Activated CD4-positive, alpha-beta T cell treated with anti-CD3 and anti-CD28 coated beads, Interleukin-2, amount 50 U/mL, for 1 hour (primary cell): ENCODE measurements at regions not wholly inside any gene's neighbourhood (a gene's known extent, or its start where the extent isn't known, plus 50 kb on each side); places are given as distances from the start of the nearest gene placed in this dataset.

ENCODE experiments used
- DNase-seq: peaks from one replicate; pipeline ENCODE4 v3.0.0-alpha.2; 2020

GRCh38 chr1:53400761-53401674 is 58.2 kb upstream of the DMRTB1 start:
- no peak for DNase-seq

GRCh38 chr1:53401813-53402745 is 57.1 kb upstream of the DMRTB1 start:
- no peak for DNase-seq

GRCh38 chr1:53402891-53403655 is 56.1 kb upstream of the DMRTB1 start:
- no peak for DNase-seq

GRCh38 chr1:53405737-53406136 is 53.5 kb upstream of the DMRTB1 start:
- DNase-seq = no peak

- DNase-seq = no peak
Measured at GRCh38 chr1:53406551-53407235, 52.5 kb upstream of the DMRTB1 start.

- DNase-seq = no peak
Measured at GRCh38 chr1:53408013-53408754, 51.0 kb upstream of the DMRTB1 start.

- DNase-seq = no peak
Measured at GRCh38 chr1:53408755-53409129, 50.5 kb upstream of the DMRTB1 start.

GRCh38 chr1:53409233-53409632 is 50.0 kb upstream of the DMRTB1 start:
- DNase-seq = no peak
